ENCODE measurements at regions not wholly inside any gene's neighbourhood (a gene's known extent, or its start where the extent isn't known, plus 50 kb on each side); places are given as distances from the start of the nearest gene placed in this dataset.

DNA sequence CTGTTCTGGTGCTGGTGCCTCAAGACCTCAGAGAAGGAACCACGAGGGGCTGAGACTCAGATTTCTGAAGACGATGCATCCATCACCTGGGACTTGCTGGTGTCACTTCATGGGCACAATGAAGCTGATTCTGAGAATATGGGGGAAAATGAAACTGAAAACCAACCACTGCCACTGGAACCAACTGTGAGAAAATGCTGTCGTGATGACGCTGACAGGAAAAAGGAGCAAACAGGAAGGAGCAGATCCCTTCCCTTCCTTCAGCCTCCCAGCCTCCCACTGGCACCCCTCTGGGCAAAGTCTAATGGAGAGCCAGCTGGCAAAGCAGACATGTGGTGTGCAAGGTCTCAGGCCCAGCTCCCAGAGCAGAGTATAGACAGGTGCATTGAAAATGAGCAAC lies 109.7 kb downstream of the FOXI3 start:
- no peak for DNase-seq (ENCODE audit: low read depth, low spot score)
- Histone ChIP-seq H3K9ac (ENCODE audit: control insufficient read depth, insufficient read depth, low read length) (no peak overlapping the region), H3K4me2 (ENCODE audit: control insufficient read depth, insufficient read depth) (no peak overlapping the region), H3K4me3 (no peak overlapping the region), H3K79me2 (ENCODE audit: control insufficient read depth, insufficient read depth, low read length) (no peaks in the 10 kb centered on the region), H3K9me3 (replicated peaks; ENCODE audit: control insufficient read depth, insufficient read depth, low read length) (no peaks in the 10 kb centered on the region), H3K36me3 (ENCODE audit: control insufficient read depth in 2 of 2, insufficient read depth in 2 of 2, low read length in 1 of 2) (no peaks in the 10 kb centered on the region), H3K27me3 (replicated peaks in 1 of 2; ENCODE audit: control insufficient read depth in 2 of 2, insufficient read depth in 2 of 2, low read length in 1 of 2) (no peaks in the 10 kb centered on the region), H3K27ac (ENCODE audit: control insufficient read depth, insufficient read depth) (no peak overlapping the region), H3K4me1 (ENCODE audit: control insufficient read depth, insufficient read depth, low read length) (no peaks in the 10 kb centered on the region), H4K20me1 (ENCODE audit: control insufficient read depth, insufficient read depth) (no peaks in the 10 kb centered on the region), H2AFZ (ENCODE audit: control insufficient read depth, low read depth, low read length) (no peak overlapping the region)
- SMC1A ChIA-PET (ENCODE audit: uncharacterized antibody, unreplicated experiment), result interaction anchor here (0.6 to 2.1 kb wide), 6 partner anchors 9 to 328 kb away, joined by 3 to 7 read pairs (median 3); no protein-coding TSS in a partner anchor
- no TSS peak for BruUV-seq (replicated peaks)
- POLR2A ChIA-PET, result interaction anchor here (1.1 to 1.2 kb wide), 2 partner anchors 9 to 13 kb away, joined by 3 to 4 read pairs; no protein-coding TSS in a partner anchor
- FAIRE-seq, result no peak
- CTCF ChIA-PET, result interaction anchor here (0.8 to 1.7 kb wide), 4 partner anchors 9 to 152 kb away, joined by 3 to 5 read pairs (median 4); no protein-coding TSS in a partner anchor
- no peak for TF ChIP-seq CUX1 (IDR thresholded peaks at IDR 0.05; ENCODE audit: insufficient replicate concordance, low read depth, low read length)
- peak; percentile 54 for TF ChIP-seq IKZF1 (conservative IDR thresholded peaks at IDR 0.05)
- TF ChIP-seq IKZF2 (IDR thresholded peaks at IDR 0.05), result peak; percentile 39 to 47; a peak in 1 of 4 replicates
- TF ChIP-seq SIN3A (IDR thresholded peaks at IDR 0.05; ENCODE audit: low read depth, low read length), result no peak
- TF ChIP-seq MTA2 (IDR thresholded peaks at IDR 0.05; ENCODE audit: low read depth), result no peak
- no peak for TF ChIP-seq ATF7 (IDR thresholded peaks at IDR 0.05; ENCODE audit: low read depth)
- no peak for TF ChIP-seq ZNF622 (IDR thresholded peaks at IDR 0.05)
- no peak for TF ChIP-seq TCF12 (IDR thresholded peaks at IDR 0.05; ENCODE audit: low read depth, low read length)
- no peak for TF ChIP-seq E2F8 (IDR thresholded peaks at IDR 0.05; ENCODE audit: low read depth, partially characterized antibody)
- intact Hi-C loops (cut with micrococcal nuclease; ENCODE audit: unreplicated experiment), result no loop called here
- WGBS (ENCODE audit: insufficient coverage, insufficient replicate concordance, low lambda C conversion rate, missing lambda C conversion rate), result 2% methylated on average over 4 of the region's 4 CpGs
- RAD21 ChIA-PET (ENCODE audit: unreplicated experiment), result interaction anchor here (0.7 to 0.9 kb wide), 2 partner anchors 13 to 327 kb away, joined by 3 read pairs; no protein-coding TSS in a partner anchor
- peak; percentile 69 for ATAC-seq
- in situ Hi-C loops (cut with MboI), result no loop called here
